A549 (cell line): ENCODE measurements at regions not wholly inside any gene's neighbourhood (a gene's known extent, or its start where the extent isn't known, plus 50 kb on each side); places are given as distances from the start of the nearest gene placed in this dataset.

Source experiments
- CHD4 ChIP-seq: fragments of 200-600 bp; sonication (generic); IDR thresholded peaks from 2 replicates; pipeline ENCODE4 v1.6.1; 2016; ENCODE audit warnings: antibody characterized with exemption, mild to moderate bottlenecking, borderline replicate concordance
- EP300 ChIP-seq, 2 experiments: fragments of >200 bp; sonication (Bioruptor Twin); formaldehyde crosslinking; IDR thresholded peaks; 2 replicates in 1 of 2; 3 replicates in 1 of 2; pipeline ENCODE4 v1.6.1; 2016 to 2017
- FOSB ChIP-seq: fragments of 250-450 bp; sonication (Bioruptor Pico); IDR thresholded peaks from 2 replicates; pipeline ENCODE4 v1.5.0; 2020; ENCODE audit warnings: mild to moderate bottlenecking, moderate library complexity
- JUN ChIP-seq, 2 experiments: fragments of >200 bp; sonication (Bioruptor Twin); formaldehyde crosslinking; IDR thresholded peaks; 2 replicates in 1 of 2; 3 replicates in 1 of 2; pipeline ENCODE4 v1.6.1; 2016 to 2017
- MAX ChIP-seq: IDR thresholded peaks from 2 replicates; pipeline ENCODE4 v1.6.1; 2012
- MAZ ChIP-seq: fragments of 150-350 bp; IDR thresholded peaks from 2 replicates; pipeline ENCODE4 v1.6.1; 2014; ENCODE audit warnings: antibody characterized with exemption, low read depth, low read length, borderline replicate concordance
- POLR2A ChIP-seq: IDR thresholded peaks from 2 replicates; pipeline ENCODE4 v1.6.1; 2012; ENCODE audit warnings: mild to moderate bottlenecking, low read length
- SMC3 ChIP-seq: fragments of >200 bp; sonication (Bioruptor Twin); formaldehyde crosslinking; IDR thresholded peaks from 3 replicates; pipeline ENCODE4 v1.6.1; 2018; ENCODE audit warnings: inconsistent platforms
- SREBF2 ChIP-seq: fragments of 450-650 bp; IDR thresholded peaks from 2 replicates; pipeline ENCODE4 v1.6.1; 2014; ENCODE audit warnings: mild to moderate bottlenecking, moderate library complexity
- TP53 ChIP-seq: fragments of 250-450 bp; sonication (Bioruptor Pico); IDR thresholded peaks from 2 replicates; pipeline ENCODE4 v1.5.0; 2021; ENCODE audit warnings: mild to moderate bottlenecking, moderate library complexity
- TF ChIP-seq, protein P1 (sequence below): fragments of >200 bp; sonication (Bioruptor Twin); formaldehyde crosslinking; IDR thresholded peaks from 3 replicates; pipeline ENCODE4 v1.5.1; 2016
- TF ChIP-seq, protein P2 (sequence below): IDR thresholded peaks from 2 replicates; pipeline ENCODE4 v1.6.1; 2012
- TF ChIP-seq, protein P3 (sequence below): fragments of 150-350 bp; IDR thresholded peaks from 2 replicates; pipeline ENCODE4 v1.6.1; 2014; ENCODE audit warnings: low read depth, mild to moderate bottlenecking, low read length

DNA sequence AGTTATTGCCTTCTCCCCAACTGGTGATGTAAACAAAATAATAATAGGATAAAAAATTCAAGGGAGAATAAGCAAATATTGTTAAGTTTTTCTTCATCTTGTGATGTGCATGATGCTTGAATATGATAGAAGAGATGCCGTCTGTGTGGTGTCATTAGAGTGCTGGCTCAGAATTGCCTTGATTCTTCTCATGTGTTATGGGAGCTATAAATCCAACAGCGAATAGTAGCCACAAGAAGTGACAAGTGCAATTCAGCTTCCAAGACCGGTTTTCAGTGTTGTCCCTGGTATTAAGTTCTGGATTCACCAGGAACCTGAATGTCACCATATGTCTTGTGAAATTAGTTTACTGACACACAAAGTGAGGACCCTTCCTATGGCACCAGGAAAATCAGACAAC lies 547.0 kb downstream of the NSUN3 start:
- TF ChIP-seq, protein P1, sequence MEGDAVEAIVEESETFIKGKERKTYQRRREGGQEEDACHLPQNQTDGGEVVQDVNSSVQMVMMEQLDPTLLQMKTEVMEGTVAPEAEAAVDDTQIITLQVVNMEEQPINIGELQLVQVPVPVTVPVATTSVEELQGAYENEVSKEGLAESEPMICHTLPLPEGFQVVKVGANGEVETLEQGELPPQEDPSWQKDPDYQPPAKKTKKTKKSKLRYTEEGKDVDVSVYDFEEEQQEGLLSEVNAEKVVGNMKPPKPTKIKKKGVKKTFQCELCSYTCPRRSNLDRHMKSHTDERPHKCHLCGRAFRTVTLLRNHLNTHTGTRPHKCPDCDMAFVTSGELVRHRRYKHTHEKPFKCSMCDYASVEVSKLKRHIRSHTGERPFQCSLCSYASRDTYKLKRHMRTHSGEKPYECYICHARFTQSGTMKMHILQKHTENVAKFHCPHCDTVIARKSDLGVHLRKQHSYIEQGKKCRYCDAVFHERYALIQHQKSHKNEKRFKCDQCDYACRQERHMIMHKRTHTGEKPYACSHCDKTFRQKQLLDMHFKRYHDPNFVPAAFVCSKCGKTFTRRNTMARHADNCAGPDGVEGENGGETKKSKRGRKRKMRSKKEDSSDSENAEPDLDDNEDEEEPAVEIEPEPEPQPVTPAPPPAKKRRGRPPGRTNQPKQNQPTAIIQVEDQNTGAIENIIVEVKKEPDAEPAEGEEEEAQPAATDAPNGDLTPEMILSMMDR: no peak
- TF ChIP-seq MAZ (no peak), POLR2A (no peak), TP53 (no peak), CHD4 (no peak), JUN (IDR thresholded peaks at IDR 0.05) (no peak), EP300 (IDR thresholded peaks at IDR 0.05) (no peak), SMC3 (no peak), MAX (no peak), SREBF2 (no peak), FOSB (CRISPR knock-in tag) (no peak)
- TF ChIP-seq, protein P2, sequence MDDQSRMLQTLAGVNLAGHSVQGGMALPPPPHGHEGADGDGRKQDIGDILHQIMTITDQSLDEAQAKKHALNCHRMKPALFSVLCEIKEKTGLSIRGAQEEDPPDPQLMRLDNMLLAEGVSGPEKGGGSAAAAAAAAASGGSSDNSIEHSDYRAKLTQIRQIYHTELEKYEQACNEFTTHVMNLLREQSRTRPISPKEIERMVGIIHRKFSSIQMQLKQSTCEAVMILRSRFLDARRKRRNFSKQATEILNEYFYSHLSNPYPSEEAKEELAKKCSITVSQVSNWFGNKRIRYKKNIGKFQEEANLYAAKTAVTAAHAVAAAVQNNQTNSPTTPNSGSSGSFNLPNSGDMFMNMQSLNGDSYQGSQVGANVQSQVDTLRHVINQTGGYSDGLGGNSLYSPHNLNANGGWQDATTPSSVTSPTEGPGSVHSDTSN: no peak
- TF ChIP-seq, protein P3, sequence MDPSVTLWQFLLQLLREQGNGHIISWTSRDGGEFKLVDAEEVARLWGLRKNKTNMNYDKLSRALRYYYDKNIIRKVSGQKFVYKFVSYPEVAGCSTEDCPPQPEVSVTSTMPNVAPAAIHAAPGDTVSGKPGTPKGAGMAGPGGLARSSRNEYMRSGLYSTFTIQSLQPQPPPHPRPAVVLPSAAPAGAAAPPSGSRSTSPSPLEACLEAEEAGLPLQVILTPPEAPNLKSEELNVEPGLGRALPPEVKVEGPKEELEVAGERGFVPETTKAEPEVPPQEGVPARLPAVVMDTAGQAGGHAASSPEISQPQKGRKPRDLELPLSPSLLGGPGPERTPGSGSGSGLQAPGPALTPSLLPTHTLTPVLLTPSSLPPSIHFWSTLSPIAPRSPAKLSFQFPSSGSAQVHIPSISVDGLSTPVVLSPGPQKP: no peak
